8988T (cell line): ENCODE measurements at regions not wholly inside any gene's neighbourhood (a gene's known extent, or its start where the extent isn't known, plus 50 kb on each side); places are given as distances from the start of the nearest gene placed in this dataset.
"Not testable (repeated sequence)": the region's sequence is repeated elsewhere in the genome, so short reads cannot be mapped to it uniquely, and the experiment has no call there.

Experiments
- DNase-seq: peaks from one replicate; pipeline ENCODE4 v3.0.0; 2011

- no peak for DNase-seq
These were observed 228.9 kb downstream of the RNF144A start for GRCh38 chr2:7146151-7146550.

- DNase-seq, result no peak
These were observed 237.4 kb downstream of the RNF144A start for GRCh38 chr2:7154656-7155055.

GRCh38 chr2:7161501-7161900 is 244.3 kb downstream of the RNF144A start:
- DNase-seq, result no peak

GRCh38 chr2:7165736-7166135 is 248.5 kb downstream of the RNF144A start:
- DNase-seq, result no peak

DNA sequence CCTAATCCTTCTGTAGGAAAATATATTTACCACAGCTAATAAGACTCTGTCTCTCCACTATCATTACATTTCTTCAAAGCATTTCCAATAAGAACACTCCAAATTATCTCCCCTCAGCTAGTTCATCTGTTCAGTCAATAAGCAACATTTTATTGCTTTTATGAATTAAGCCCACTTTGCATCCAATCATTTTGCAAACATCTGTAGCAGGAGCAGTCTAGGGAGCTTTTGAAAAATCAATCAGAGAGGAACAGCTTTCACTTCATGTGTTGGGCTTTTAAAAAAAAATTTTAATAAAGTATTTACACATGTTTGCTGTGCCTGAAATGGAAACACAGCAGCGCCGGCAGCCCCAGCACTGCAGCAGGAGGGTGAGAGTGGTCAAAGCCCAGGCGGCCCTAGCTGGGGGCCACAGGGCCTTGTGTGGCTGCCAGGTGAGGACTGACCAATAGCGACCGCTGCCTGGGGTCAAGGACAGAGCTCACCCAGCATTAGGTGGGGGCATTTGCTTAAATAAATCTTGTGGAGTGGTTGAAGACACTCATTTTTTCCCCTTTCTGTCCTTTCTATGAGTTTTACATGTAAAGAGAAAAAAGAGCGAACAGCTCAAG is 250.7 kb downstream of the RNF144A start:
- DNase-seq, result no peak

- no peak for DNase-seq
These were observed 252.4 kb downstream of the RNF144A start for GRCh38 chr2:7169593-7169992.

DNA sequence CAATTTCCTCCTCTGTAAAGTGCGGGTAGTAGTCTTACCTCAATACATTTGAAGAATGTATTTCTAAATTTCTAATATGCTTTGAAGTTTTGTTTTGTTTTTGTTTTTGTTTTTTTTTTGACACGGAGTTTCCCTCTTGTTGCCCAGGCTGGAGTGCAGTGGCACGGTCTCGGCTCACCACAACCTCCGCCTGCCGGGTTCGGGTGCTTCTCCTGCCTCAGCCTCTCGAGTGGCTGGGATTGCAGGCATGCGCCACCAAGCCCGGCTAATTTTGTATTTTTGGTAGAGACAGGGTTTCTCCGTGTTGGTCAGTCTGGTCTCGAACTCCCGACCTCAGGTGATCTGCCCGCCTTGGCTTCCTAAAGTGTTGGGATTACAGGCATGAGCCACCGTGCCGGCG is 261.8 kb downstream of the RNF144A start:
- not testable (repeated sequence) for DNase-seq

- DNase-seq, result no peak
These were observed 263.6 kb downstream of the RNF144A start for GRCh38 chr2:7180638-7181370.

DNA sequence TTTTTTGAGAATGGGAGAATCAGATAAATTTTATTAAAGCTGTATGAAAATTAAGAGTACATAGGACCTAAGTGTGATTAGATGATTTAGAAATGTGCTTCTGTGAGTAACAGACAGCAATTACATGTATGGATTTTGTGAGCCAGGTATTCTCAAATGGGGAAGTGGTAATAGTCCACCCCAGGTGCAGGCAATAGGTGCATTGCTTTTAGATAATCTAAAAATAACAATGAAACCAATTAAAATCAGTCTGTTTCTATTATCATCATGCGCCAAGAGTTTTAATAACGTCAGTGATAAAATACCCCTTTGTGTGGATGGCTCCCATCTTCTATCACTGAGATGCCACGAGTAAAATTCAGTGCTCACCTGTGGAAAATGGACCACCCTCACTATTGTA is 265.3 kb downstream of the RNF144A start:
- DNase-seq, result no peak

GRCh38 chr2:7189106-7189505 is 271.9 kb downstream of the RNF144A start:
- no peak for DNase-seq

- no peak for DNase-seq
These were observed 273.5 kb downstream of the RNF144A start for GRCh38 chr2:7190587-7191324.

DNA sequence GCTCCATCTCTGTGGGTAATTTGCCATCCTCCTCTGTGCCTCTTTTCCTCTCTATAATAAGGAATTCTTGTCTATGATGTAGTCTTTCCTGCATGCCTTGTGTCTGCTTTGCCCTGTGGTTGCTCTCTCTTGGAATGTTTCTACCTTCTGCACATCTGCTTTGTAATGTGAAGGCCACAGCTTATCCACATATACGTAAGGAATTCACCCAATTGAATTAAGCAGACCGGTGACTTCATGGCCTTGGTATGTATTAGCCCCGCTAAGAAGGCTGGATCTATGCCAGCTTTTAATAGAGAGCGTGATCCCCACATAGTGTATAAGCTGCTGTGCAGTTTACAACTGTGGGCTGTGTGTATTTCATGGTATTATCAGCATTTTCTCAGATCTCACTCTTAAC is 274.7 kb downstream of the RNF144A start:
- no peak for DNase-seq

GRCh38 chr2:7193457-7193856 is 276.2 kb downstream of the RNF144A start:
- DNase-seq, result no peak

DNA sequence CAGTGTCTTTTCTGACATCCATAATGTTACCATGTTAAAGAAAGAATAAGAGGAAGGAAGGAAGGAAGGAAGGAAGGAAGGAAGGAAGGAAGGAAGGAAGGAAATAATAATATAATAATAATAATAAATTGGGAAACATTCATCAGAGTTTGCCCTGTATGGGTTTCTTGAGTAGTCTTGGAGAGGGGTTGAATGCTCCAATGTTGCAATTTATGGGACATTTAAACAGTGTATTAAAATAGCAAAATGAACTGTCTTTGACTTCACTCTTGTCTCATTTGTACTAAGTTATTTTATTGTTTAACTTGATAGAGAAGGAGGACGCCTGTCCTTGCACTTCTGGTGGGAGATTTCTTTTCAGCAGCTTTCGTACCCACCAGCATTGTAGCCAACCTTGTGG is 277.7 kb downstream of the RNF144A start:
- no peak for DNase-seq

DNA sequence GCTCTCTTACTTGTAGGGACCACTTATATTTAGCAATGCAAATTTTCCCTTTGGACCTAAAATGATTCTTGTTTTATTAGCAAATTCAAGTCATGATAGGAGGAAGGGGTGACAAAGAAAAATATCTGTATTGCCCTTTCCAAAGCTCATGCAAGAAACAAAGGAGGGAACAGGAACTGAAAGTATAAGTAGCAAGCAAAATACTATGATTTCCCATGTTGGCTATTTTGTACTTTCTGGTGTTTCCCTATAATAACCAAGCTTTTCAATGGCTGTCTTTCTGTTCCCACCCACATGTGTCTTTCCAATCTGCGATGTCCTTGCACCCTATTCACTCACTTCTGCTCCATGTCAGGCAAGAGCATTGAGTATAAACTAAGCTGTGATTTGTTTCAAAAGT is 279.7 kb downstream of the RNF144A start:
- no peak for DNase-seq

DNA sequence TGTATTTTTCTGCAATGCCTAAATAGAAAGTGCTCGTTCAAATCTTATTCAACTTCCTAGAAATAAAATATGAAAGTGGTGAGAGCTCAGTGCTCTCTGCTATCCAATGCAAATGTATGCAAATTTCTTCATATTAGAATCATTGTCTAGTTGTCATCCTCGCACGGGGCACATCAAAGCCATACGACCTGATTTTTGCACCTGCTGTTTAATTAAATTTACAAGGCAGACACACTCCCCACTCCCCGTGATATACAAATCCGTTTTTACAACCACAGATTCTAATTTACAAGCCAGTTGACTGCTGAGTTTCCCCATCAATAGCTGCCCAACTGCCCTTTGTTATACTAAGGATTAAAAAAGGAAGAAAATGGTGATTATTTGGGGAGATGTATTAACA is 284.6 kb downstream of the RNF144A start:
- no peak for DNase-seq

DNA sequence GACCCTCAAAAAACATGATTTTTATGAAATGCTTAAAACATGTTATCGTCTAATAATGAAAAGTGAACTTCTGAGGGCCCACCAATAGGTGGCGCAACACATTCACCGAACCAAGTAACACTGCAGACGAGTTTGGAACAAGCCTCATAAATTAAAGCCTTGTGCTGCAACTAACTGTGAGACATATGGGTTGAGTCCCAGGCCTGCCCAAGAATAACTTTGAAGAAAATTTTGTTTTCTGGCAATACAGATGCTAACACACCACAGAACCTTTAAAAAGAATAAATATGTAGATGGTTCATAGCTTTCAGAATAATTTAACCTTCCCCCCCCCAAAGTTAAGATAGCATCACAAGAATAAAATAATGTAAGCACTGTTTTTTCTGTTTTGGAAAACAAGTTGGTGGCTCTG is 285.9 kb downstream of the RNF144A start:
- DNase-seq, result no peak

GRCh38 chr2:7205151-7205830 is 288.1 kb downstream of the RNF144A start:
- no peak for DNase-seq

- DNase-seq, result no peak
These were observed 289.0 kb downstream of the RNF144A start for GRCh38 chr2:7206111-7206810.

DNA sequence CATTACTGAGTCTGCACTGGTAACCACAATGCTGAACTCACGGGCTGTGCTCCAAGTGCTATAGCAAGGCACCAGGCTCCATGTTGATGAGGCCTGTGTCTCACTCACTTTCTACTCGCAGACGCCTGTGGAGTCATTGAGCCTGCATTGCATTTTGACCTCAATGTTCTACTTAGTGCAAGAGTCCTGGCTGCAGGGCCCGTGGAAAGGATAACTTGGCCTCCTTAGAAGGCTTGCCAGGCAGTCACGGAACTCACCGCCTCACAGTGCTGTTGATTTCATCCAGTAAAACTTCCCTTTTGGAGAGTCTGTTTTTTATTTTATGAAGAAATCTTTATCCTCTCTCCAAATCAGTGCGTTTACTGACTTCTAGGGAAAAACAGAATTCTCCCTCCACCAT is 290.4 kb downstream of the RNF144A start:
- DNase-seq, result no peak

DNA sequence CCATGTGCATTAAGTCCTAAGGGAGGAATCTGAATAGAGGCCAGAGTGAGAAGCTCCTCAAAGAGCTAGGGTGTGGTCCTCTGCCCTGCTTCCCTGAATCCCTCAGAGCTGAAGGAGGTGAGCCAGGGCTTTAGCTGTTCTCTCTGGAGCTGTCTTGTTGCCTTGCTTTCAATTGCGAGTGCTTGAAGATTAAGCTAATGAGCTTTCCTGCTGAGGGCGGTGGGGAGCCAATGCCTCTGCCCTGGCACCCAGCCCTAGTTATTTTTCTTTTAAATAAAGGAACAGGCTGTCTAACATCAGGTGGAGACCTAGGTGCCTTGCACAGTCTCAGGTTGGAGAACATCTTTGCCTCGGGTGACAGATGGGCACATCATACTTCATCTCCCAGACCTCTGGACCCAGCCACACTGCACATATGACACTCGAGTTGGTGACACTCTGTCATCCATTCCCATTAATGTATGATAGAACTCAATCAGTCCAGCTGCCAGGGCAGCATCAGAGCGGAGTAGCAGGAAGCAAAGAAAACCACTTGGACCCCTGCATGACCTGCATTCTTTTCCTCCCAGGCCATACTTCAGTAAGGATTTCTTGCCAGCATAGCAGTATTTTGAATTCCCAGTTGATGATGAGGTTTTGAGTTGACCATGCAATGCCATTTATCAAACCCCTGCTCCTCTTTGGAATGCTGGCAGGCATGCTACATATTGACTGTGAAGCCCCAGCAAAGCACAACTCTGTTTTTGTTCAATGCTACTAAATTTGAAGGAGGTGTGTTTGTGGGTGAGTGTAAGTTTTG is 292.7 kb downstream of the RNF144A start:
- peak; percentile 30 for DNase-seq

DNA sequence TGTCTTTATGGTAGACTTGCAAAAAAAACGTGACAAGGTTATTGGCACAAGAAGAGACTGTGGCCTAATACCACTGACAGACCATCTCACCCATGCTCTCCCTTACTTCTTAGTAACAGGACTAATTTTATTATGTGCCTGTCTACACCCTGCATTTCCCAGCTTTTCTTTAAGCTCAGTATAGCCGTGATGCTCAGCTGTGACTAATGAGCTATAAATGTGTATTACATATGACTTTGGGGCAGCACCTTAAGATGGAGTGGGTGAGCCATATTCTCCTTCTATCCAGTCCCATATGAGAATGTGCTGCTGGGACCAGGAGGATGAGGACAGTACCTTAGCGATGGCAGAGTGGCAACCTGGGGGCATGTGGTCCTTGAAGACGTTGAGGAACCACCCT is 293.5 kb downstream of the RNF144A start:
- no peak for DNase-seq
